HG02938 (cell line): ENCODE measurements at regions not wholly inside any gene's neighbourhood (a gene's known extent, or its start where the extent isn't known, plus 50 kb on each side); places are given as distances from the start of the nearest gene placed in this dataset.
"Not testable (repeated sequence)": the region's sequence is repeated elsewhere in the genome, so short reads cannot be mapped to it uniquely, and the experiment has no call there.

Experiments
- ATAC-seq: cut with Tn5 transposase; IDR thresholded peaks from one replicate; pipeline ENCODE4 v1.9.1; 2021; ENCODE audit warnings: mild to moderate bottlenecking, moderate library complexity; ENCODE audit not compliant: unreplicated experiment

DNA sequence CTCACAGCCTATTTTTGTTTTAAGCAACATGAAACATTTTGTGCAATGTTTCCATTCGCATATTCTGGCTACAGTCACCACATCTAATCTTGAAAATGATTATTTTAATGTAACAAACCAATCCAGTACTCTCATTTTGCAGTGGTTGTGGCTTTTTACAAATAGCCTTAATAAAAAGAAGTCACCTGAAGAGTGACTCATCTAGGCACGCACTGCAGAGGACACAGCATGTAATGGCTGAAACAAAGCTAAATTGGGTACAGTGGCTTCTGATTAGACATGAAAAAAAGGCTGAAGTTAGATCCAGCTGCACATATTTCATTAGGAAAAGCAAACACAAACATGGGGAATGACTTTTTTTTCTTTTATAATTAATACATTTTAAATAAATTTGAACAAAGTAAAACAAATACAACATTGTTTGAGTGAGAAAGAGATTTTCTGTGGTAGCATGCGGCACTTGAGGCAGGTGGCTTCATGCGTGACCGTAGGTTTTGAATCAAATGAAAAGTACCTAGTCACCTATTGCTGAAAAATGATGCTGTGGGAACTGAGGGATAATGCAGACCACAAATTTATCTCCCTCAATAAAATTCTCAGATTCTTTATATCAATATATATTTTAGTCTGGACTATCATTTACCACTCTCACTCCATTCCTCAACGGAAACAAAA, 240.8 kb upstream of the DDX53 start:
- peak; percentile 62 for ATAC-seq

GRCh38 chrX:22760513-22761057, 239.2 kb upstream of the DDX53 start:
- ATAC-seq: no peak

DNA sequence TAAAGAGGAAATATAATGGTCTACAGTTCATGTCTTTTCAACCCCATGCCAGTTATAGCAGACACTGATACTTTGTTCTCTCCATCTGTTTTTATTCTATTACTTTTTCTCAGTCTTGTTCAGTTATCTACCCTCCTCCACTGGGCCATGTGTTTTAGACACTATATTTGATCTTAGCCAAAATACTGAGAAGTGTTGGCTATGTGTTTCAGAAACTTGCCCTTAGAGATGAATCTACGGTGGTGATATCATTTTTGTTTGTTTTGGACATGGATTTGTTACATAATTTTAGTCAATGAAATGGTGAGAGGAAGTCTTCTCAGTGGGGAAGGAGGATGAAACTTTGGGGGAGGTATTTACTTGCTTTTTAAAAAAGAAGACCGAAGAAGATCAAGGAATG, 211.5 kb upstream of the DDX53 start:
- no peak for ATAC-seq

DNA sequence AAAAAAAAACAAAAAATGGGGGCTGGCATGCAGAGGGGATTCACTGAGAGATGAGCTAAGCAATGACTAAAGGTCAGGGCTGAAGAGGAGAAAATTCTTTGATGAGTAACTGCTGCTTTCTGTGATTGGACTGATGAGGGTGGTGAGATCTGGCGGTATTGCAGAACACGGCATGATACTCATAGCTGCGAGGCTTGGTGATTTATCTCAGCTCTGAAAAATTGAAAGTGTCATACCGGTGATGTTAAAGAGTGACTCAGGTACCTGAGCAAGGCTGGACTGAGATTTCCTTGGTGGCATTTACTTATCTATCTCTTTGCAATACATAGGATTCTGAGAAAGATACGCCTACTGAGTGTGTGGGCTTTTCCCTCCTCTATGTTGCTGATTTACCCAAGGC, 204.1 kb upstream of the DDX53 start:
- no peak for ATAC-seq

GRCh38 chrX:22800360-22800759, 199.4 kb upstream of the DDX53 start:
- no peak for ATAC-seq

DNA sequence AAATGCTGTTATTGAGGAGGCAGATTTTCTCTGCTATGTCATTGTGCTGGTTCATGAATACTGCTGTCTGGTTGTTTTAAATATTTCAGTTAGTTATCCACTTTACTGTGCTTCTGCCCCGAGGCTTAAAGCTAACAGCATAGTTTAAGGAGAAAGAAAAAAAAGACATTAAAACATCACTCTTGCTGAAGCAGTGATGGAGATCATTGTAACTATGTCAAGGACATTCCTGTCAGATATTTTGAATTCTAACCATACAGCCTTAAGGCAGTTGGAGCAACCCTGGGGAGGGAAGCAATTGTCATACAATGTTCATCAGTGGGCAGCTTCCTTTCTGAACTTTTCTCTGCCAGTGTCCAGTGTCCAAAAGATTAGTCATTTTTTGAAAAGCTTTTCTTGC, 199.0 kb upstream of the DDX53 start:
- ATAC-seq: no peak

DNA sequence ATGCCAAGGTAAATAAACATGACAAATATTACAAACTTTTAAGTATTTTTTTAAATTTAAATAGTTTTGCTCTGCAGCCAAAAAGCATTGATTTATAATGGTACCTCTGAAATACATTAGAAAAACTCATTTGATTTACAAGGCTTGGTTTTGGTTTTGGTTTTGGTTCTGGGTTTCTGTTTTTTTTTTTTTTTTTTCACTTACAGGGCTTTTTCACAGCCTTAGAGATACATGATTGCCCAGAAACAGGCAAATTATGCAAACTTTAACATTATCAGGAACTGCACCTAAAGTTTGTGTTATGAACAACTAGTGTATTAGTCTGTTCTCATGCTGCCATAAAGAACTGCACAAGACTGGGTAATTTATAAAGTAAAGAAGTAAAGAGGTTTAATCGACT, 196.4 kb upstream of the DDX53 start:
- no peak for ATAC-seq

DNA sequence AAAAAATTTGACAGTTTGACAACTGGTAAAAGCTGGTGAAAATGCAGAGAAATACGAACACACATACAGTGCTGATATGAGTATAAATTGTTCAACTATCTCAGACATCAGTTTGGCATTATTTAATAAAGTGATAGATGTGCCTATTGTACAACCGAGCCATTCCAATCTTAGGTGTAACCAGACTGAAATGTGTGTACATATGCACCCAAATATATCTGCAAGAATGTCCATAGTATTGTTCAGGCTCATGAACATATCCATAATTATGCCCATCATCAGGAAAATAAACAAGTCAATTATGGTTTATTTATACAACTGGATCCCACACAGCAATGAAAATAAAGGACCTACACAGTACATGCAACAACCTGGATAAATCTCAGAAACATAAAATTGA, 188.9 kb upstream of the DDX53 start:
- ATAC-seq: no peak

- no peak for ATAC-seq
These were observed 181.7 kb upstream of the DDX53 start for GRCh38 chrX:22818061-22818460.

DNA sequence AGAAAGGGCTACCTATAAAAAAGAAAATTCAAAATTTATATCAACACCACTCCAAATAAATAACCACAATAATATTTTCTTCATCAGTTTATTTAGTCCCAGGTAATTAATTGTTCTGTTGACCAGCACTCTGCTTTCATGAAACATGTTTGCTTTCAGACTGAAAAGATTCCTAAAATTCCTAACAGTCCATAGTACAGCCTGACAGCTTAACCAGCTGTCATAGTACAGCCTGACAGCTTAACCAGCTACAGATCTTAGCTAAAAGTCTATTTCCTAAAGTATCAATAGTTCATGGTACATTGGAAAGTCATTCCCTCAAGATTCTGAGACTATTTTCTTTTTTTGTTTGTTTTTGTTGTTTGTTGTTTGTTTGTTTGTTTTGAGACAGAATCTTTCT, 144.1 kb upstream of the DDX53 start:
- ATAC-seq: no peak

DNA sequence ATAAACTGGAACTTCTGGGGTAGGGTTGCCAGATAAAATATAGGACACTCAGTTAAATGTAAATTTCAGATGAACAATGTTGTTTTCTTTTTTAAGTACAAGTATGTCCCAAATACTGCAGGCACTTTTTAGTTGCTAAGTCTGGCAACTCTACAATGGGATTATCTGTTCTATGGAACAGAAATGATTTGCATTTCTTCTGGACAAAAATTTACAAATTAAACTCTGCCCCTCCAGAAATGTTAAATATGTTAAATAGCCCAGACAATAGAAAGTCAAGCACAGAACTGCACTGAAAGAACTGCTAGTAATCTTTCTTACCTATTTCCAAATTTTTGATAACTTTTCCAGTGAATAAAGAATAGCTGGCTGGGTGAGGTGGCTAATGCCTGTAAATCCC, 140.1 kb upstream of the DDX53 start:
- no peak for ATAC-seq

- not testable (repeated sequence) for ATAC-seq
These were observed 133.0 kb upstream of the DDX53 start for GRCh38 chrX:22866801-22867200.

DNA sequence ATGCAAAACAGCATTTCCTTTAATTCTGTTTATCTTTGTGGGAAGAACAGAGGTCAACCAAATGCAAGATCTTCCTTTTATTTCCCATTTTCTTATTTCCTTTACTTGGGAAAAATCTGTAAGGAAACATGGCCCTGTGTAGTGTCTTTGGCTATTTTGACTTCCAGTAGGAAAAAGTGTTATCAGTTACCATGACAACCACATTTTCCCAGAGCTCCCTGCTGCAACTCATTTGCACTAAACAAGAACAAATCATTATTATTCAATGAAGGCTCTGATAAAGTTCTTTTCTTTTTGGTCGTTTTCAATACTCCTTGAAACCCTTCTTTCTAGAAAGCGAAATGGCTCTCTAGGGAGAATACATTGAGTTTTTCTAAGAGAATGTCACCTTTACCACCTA, 117.2 kb upstream of the DDX53 start:
- ATAC-seq: no peak

DNA sequence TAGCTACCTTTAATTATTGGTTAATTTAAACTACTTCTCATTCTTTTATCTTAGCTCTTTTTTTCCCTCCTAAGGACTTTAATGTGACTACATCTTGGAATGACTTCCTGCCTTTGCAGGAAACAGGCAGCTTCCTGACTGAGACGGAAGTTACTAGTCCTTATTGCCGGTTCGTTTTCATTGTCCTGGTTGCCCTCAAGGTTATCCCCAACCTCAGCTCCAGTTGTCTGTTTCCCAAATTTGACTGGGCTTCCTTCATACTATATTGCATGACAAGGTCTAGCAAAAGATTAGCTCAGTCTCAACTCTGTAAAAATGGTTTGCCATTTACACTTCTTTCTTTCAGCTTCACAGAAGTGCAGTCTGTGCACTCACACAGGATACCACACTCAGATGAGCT, 109.9 kb upstream of the DDX53 start:
- no peak for ATAC-seq

DNA sequence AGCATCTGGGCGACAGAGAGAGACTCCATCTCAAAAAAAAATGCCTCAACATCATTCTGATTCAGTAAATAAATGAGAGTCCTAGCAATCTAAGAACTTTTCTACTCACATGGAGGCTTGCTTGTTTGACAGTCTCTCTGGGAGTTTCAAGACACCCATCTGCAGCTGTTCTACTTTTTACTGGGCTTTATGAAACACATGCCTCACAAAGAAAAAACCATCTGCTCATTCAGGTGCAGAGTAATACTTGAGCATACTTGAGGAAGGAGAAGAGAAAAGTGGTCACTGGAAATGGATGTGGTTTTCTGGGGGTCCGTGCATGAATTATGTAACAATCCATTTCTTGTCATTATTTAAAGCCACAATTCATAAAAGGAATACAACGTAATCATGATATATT, 87.1 kb upstream of the DDX53 start:
- ATAC-seq: no peak

GRCh38 chrX:22922961-22923360, 76.8 kb upstream of the DDX53 start:
- no peak for ATAC-seq

DNA sequence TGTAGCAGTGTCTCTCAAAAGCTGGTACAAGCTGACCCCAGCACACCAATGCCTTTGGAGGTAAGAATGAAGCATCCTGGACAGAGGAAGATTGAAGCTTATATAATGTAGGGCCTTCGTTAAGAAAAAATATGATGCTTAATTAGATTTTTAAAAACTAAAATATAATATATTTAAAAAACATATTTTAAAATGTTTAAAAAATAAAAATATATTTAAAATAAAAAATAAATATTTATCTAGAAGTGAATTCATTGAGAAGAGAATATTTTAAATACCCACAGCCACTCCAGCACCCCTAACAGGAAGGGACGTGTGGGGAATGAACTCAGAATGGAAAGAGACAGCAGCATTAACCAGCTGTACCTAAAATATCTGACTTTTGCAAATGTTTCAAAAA, 65.1 kb upstream of the DDX53 start:
- ATAC-seq: no peak

- ATAC-seq: no peak
These were observed 54.8 kb upstream of the DDX53 start for GRCh38 chrX:22944945-22945344.
